CD14-positive monocyte (primary cell): ENCODE measurements at regions not wholly inside any gene's neighbourhood (a gene's known extent, or its start where the extent isn't known, plus 50 kb on each side); places are given as distances from the start of the nearest gene placed in this dataset.

Experiments used
- DNase-seq, 3 donors: peaks; one replicate each; pipeline ENCODE4 v3.0.0-alpha.2; 2011 to 2022
- H2AFZ ChIP-seq: 2 replicates; pipeline ENCODE4 v1.6.0; 2012; ENCODE audit warnings: mild to moderate bottlenecking, low read depth, low read length, inconsistent platforms; ENCODE audit not compliant: insufficient read depth, poor library complexity, severe bottlenecking
- H3K27ac ChIP-seq, 2 donors: 1 replicate in 1 of 2; 2 replicates in 1 of 2; pipeline ENCODE4 v1.5.1; 2012 to 2013; ENCODE audit warnings: low read length in 2 of 2, control low read depth in 1 of 2, inconsistent platforms in 1 of 2, low read depth in 1 of 2, mild to moderate bottlenecking in 1 of 2
- H3K27me3 ChIP-seq, 2 donors: one replicate each; pipeline versions ENCODE4 v1.6.0 to v1.6.1; 2011 to 2013; ENCODE audit warnings: low read length in 2 of 2; ENCODE audit not compliant: control insufficient read depth in 2 of 2, insufficient read depth in 2 of 2
- H3K36me3 ChIP-seq, 2 donors: replicated peaks in 1 of 2; 1 replicate in 1 of 2; 2 replicates in 1 of 2; pipeline versions ENCODE4 v1.5.1 to v1.6.1; 2012 to 2013; ENCODE audit warnings: low read length in 2 of 2, control low read depth in 1 of 2, inconsistent platforms in 1 of 2, mild to moderate bottlenecking in 1 of 2; ENCODE audit not compliant: insufficient read depth in 2 of 2, control insufficient read depth in 1 of 2
- H3K4me1 ChIP-seq, 2 donors: 1 replicate in 1 of 2; 2 replicates in 1 of 2; pipeline versions ENCODE4 v1.5.1 to v1.6.1; 2012 to 2013; ENCODE audit warnings: low read length in 2 of 2, control low read depth in 1 of 2, inconsistent platforms in 1 of 2, mild to moderate bottlenecking in 1 of 2, moderate library complexity in 1 of 2; ENCODE audit not compliant: insufficient read depth in 2 of 2, control insufficient read depth in 1 of 2
- H3K4me2 ChIP-seq: replicated peaks from 2 replicates; pipeline ENCODE3; 2012; ENCODE audit warnings: low read length, moderate library complexity, mild to moderate bottlenecking; ENCODE audit not compliant: poor library complexity, severe bottlenecking; ENCODE audit errors: extremely low read depth
- H3K4me3 ChIP-seq, 3 experiments: fragments of 200-600 bp in 1 of 3; sonication (generic) in 1 of 3; replicated peaks in 1 of 3; 1 replicate in 2 of 3; 2 replicates in 1 of 3; pipeline ENCODE4 v1.5.1; 2011 to 2013; ENCODE audit warnings: low read length in 3 of 3, mild to moderate bottlenecking in 3 of 3, control low read depth in 2 of 3, low read depth in 2 of 3, inconsistent platforms in 1 of 3, moderate library complexity in 1 of 3
- H3K79me2 ChIP-seq: 2 replicates; pipeline ENCODE4 v1.6.0; 2012; ENCODE audit warnings: mild to moderate bottlenecking, control low read depth, inconsistent platforms, low read length, moderate library complexity; ENCODE audit not compliant: insufficient read depth
- H3K9ac ChIP-seq: 2 replicates; pipeline ENCODE4 v1.6.0; 2017; ENCODE audit warnings: low read length, mild to moderate bottlenecking; ENCODE audit not compliant: insufficient read depth, poor library complexity, severe bottlenecking
- H3K9me3 ChIP-seq, 2 donors: replicated peaks in 1 of 2; 1 replicate in 1 of 2; 2 replicates in 1 of 2; pipeline versions ENCODE4 v1.5.1 to v1.6.1; 2012 to 2013; ENCODE audit warnings: low read length in 2 of 2, control low read depth in 1 of 2; ENCODE audit not compliant: control insufficient read depth in 1 of 2, insufficient read depth in 1 of 2
- H4K20me1 ChIP-seq: 2 replicates; pipeline ENCODE4 v1.6.0; 2012; ENCODE audit warnings: mild to moderate bottlenecking, low read length, control low read depth, moderate library complexity; ENCODE audit not compliant: insufficient read depth
- H3K27ac Mint-ChIP-seq, 7 donors: one replicate each; pipeline ENCODE4 v1.8.0; 2020; ENCODE audit warnings: mild to moderate bottlenecking in 7 of 7, mixed read lengths in 7 of 7, moderate library complexity in 6 of 7, inconsistent platforms in 2 of 7
- H3K27me3 Mint-ChIP-seq, 3 donors: one replicate each; pipeline ENCODE4 v1.8.0; 2021 to 2022; ENCODE audit warnings: low read depth in 3 of 3, mild to moderate bottlenecking in 3 of 3, mixed read lengths in 3 of 3, moderate library complexity in 3 of 3, inconsistent platforms in 1 of 3
- H3K36me3 Mint-ChIP-seq, 2 donors: one replicate each; pipeline ENCODE4 v1.8.0; 2020; ENCODE audit warnings: mixed read lengths in 2 of 2, inconsistent platforms in 1 of 2, mild to moderate bottlenecking in 1 of 2
- H3K4me1 Mint-ChIP-seq: one replicate; pipeline ENCODE4 v1.8.0; 2020; ENCODE audit warnings: mild to moderate bottlenecking, mixed read lengths
- H3K4me3 Mint-ChIP-seq, 2 donors: one replicate each; pipeline ENCODE4 v1.8.0; 2020; ENCODE audit warnings: mild to moderate bottlenecking in 2 of 2, mixed read lengths in 2 of 2, moderate library complexity in 1 of 2
- H3K9me3 Mint-ChIP-seq, 7 donors: one replicate each; pipeline ENCODE4 v1.8.0; 2020 to 2022; ENCODE audit warnings: mixed read lengths in 7 of 7, mild to moderate bottlenecking in 6 of 7, moderate library complexity in 6 of 7, inconsistent platforms in 2 of 7
- CTCF ChIP-seq: fragments of 200-600 bp; IDR thresholded peaks from one replicate; pipeline ENCODE4 v1.8.0; 2022; ENCODE audit warnings: antibody characterized with exemption, mild to moderate bottlenecking
- WGBS: methylation state at CpG from one replicate; pipeline ENCODE4 v1.1.5; 2013; ENCODE audit warnings: missing lambda C conversion rate; ENCODE audit not compliant: insufficient coverage; 5-methylcytosine and 5-hydroxymethylcytosine counted together
- intact Hi-C, 2 donors: fragments of 100-400 bp; cut with micrococcal nuclease; formaldehyde crosslinking; loops; one replicate each; pipeline versions ENCODE4 v1.15.0 to v1.15.1; 2023

GRCh38 chr19:27806471-27807070 lies 1406.4 kb downstream of the UQCRFS1 start:
- no peak for DNase-seq
- Mint-ChIP-seq H3K4me3 (no peak overlapping the region), H3K27me3 (peaks cover 0 to 3% (median 0%) of the 10 kb centered on the region in 3 donors), H3K36me3 (peaks cover 18 to 37% of the 10 kb centered on the region in 2 donors), H3K4me1 (no peaks in the 10 kb centered on the region), H3K9me3 (peaks cover 13 to 41% (median 33%) of the 10 kb centered on the region in 7 donors), H3K27ac (no peak overlapping the region)
- WGBS: 98% methylated on average over 13 of the region's 17 CpGs
- H3K79me2 ChIP-seq: peaks cover 5% of the 10 kb centered on the region
- H3K27ac ChIP-seq: no peak overlapping the region
- peaks cover 9 to 29% of the 10 kb centered on the region in 2 donors for H3K36me3 ChIP-seq
- peaks cover 25 to 29% of the 10 kb centered on the region in 2 donors for H3K9me3 ChIP-seq
- H3K4me1 ChIP-seq: no peaks in the 10 kb centered on the region
- no peaks in the 10 kb centered on the region for H4K20me1 ChIP-seq
- H3K27me3 ChIP-seq: no peaks in the 10 kb centered on the region
- intact Hi-C loops: no loop called here
- H3K4me2 ChIP-seq: no peak overlapping the region
- no peak overlapping the region for H3K9ac ChIP-seq
- no peak overlapping the region for H2AFZ ChIP-seq
- no peak overlapping the region for H3K4me3 ChIP-seq
- TF ChIP-seq CTCF: no peak

GRCh38 chr19:27805848-27806247 lies 1407.1 kb downstream of the UQCRFS1 start:
- Mint-ChIP-seq H3K36me3 (peaks cover 21 to 40% of the 10 kb centered on the region in 2 donors), H3K4me1 (no peaks in the 10 kb centered on the region), H3K9me3 (peaks cover 13 to 43% (median 34%) of the 10 kb centered on the region in 7 donors), H3K4me3 (no peak overlapping the region), H3K27me3 (peaks cover 0 to 3% (median 0%) of the 10 kb centered on the region in 3 donors), H3K27ac (no peak overlapping the region)
- DNase-seq: no peak
- peaks cover 9 to 29% of the 10 kb centered on the region in 2 donors for H3K36me3 ChIP-seq
- H3K27me3 ChIP-seq: no peaks in the 10 kb centered on the region
- H3K79me2 ChIP-seq: peaks cover 5% of the 10 kb centered on the region
- H3K27ac ChIP-seq: no peak overlapping the region
- 96% methylated on average over 16 of the region's 19 CpGs for WGBS
- no peaks in the 10 kb centered on the region for H4K20me1 ChIP-seq
- no peak for TF ChIP-seq CTCF
- no peak overlapping the region for H3K9ac ChIP-seq
- no peak overlapping the region for H3K4me3 ChIP-seq
- intact Hi-C loops: no loop called here
- H3K9me3 ChIP-seq: peaks cover 25 to 29% of the 10 kb centered on the region in 2 donors
- no peak overlapping the region for H3K4me2 ChIP-seq
- H3K4me1 ChIP-seq: no peaks in the 10 kb centered on the region
- no peak overlapping the region for H2AFZ ChIP-seq
